Mucosa of descending colon (tissue), 3 donors: ENCODE measurements at regions not wholly inside any gene's neighbourhood (a gene's known extent, or its start where the extent isn't known, plus 50 kb on each side); places are given as distances from the start of the nearest gene placed in this dataset.

Experiments used
- ATAC-seq: fragments of 200-7000 bp; cut with Tn5 transposase; one replicate; pipeline ENCODE4 v1.9.1; 2020; ENCODE audit warnings: mild to moderate bottlenecking, moderate library complexity
- DNase-seq, 3 donors: peaks; one replicate each; pipeline ENCODE4 v3.0.0-alpha.2; 2020
- H3K36me3 ChIP-seq: fragments of 200-600 bp; one replicate; pipeline ENCODE4 v1.8.0; 2021; ENCODE audit warnings: low read depth, mild to moderate bottlenecking
- H3K4me1 ChIP-seq: fragments of 200-600 bp; one replicate; pipeline ENCODE4 v1.8.0; 2021; ENCODE audit warnings: low read depth, mild to moderate bottlenecking
- H3K4me3 ChIP-seq: fragments of 200-600 bp; one replicate; pipeline ENCODE4 v1.8.0; 2021; ENCODE audit warnings: mild to moderate bottlenecking
- H3K9me3 ChIP-seq: fragments of 200-600 bp; one replicate; pipeline ENCODE4 v1.8.0; 2021; ENCODE audit warnings: mild to moderate bottlenecking
- CTCF ChIP-seq: fragments of 200-600 bp; IDR thresholded peaks from one replicate; pipeline ENCODE4 v1.8.0; 2022; ENCODE audit warnings: antibody characterized with exemption, mild to moderate bottlenecking
- intact Hi-C, 2 donors: fragments of 100-400 bp; cut with DNase I in 1 of 2; cut with micrococcal nuclease in 1 of 2; formaldehyde crosslinking; loops; one replicate each; pipeline versions ENCODE4 v1.11.0 to v1.11.1; 2022; cut with DNase I, micrococcal nuclease
- donor health status: DM: no; HTN: no; CAD: no; lungs with moderate emphysema.
- donor health status: DM: no; HTN: no; CAD: no.
- donor health status: DM: no; HTN: yes; CAD: no.

- ATAC-seq (no peak), DNase-seq (no peak)
- TF ChIP-seq CTCF, result no peak
- no peaks in the 10 kb centered on the region for H3K36me3 ChIP-seq
- H3K4me3 ChIP-seq, result no peak overlapping the region
- H3K4me1 ChIP-seq, result no peaks in the 10 kb centered on the region
- no peaks in the 10 kb centered on the region for H3K9me3 ChIP-seq
- intact Hi-C loops, result no loop called here
Measured at GRCh38 chr12:30442461-30442860, 253.2 kb downstream of the IPO8 start.

- no peak for ATAC-seq
- H3K36me3 ChIP-seq, result no peaks in the 10 kb centered on the region
- no peak for TF ChIP-seq CTCF
- DNase-seq, result no peak
- intact Hi-C loops, result no loop called here
- H3K4me3 ChIP-seq, result no peak overlapping the region
- no peaks in the 10 kb centered on the region for H3K9me3 ChIP-seq
- H3K4me1 ChIP-seq, result no peaks in the 10 kb centered on the region
Measured at GRCh38 chr12:30440826-30441602, 254.7 kb downstream of the IPO8 start.

- Histone ChIP-seq H3K4me3 (no peak overlapping the region), H3K36me3 (no peaks in the 10 kb centered on the region), H3K9me3 (no peaks in the 10 kb centered on the region), H3K4me1 (no peaks in the 10 kb centered on the region)
- no peak for ATAC-seq
- intact Hi-C loops, result no loop called here
- TF ChIP-seq CTCF, result no peak
- no peak for DNase-seq
Measured at GRCh38 chr12:30439201-30439600, 256.5 kb downstream of the IPO8 start.

- DNase-seq (no peak), ATAC-seq (no peak)
- intact Hi-C loops, result no loop called here
- TF ChIP-seq CTCF, result no peak
- Histone ChIP-seq H3K36me3 (no peaks in the 10 kb centered on the region), H3K4me1 (no peaks in the 10 kb centered on the region), H3K4me3 (no peak overlapping the region), H3K9me3 (no peaks in the 10 kb centered on the region)
Measured at GRCh38 chr12:30438601-30439041, 257.0 kb downstream of the IPO8 start.

- H3K36me3 ChIP-seq, result no peaks in the 10 kb centered on the region
- H3K4me1 ChIP-seq, result no peaks in the 10 kb centered on the region
- H3K9me3 ChIP-seq, result no peaks in the 10 kb centered on the region
- H3K4me3 ChIP-seq, result no peak overlapping the region
- intact Hi-C loops, result no loop called here
- TF ChIP-seq CTCF, result no peak
- peak in 1 of 3 donors; percentile 7 for DNase-seq
- peak; percentile 41 for ATAC-seq
Measured at GRCh38 chr12:30437616-30438015, 258.1 kb downstream of the IPO8 start.
